Occipital lobe (tissue), 1 donor: ENCODE measurements at regions not wholly inside any gene's neighbourhood (a gene's known extent, or its start where the extent isn't known, plus 50 kb on each side); places are given as distances from the start of the nearest gene placed in this dataset.
"Not testable (repeated sequence)": the region's sequence is repeated elsewhere in the genome, so short reads cannot be mapped to it uniquely, and the experiment has no call there.

Experiments
- DNase-seq: peaks from one replicate; lab custom pipeline; 2025; lab: John Stamatoyannopoulos, UW

- DNase-seq = no peak
Observed at GRCh38 chr3:152581951-152582350, 253.0 kb upstream of the P2RY1 start.

GRCh38 chr3:152583963-152584362 is 251.0 kb upstream of the P2RY1 start:
- DNase-seq = no peak

DNA sequence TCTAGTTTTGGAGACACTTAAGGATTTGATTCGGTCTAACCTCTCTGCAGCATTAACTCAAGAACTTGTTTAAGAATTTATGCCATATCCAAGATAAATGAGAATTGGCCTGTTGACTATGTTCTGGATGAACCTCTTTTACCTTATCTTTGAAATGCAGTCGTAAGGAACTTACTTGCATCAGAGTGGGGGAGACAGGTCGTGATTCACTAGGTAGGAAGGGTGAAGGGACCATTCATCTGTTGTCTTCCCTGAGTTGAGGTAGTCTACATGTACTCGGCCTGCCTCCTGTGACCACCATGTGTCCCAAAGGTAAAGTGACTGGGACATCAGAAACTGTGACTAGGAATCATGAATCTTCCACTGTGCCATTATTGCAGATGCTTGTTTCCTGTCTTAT is 248.0 kb upstream of the P2RY1 start:
- DNase-seq = no peak

DNA sequence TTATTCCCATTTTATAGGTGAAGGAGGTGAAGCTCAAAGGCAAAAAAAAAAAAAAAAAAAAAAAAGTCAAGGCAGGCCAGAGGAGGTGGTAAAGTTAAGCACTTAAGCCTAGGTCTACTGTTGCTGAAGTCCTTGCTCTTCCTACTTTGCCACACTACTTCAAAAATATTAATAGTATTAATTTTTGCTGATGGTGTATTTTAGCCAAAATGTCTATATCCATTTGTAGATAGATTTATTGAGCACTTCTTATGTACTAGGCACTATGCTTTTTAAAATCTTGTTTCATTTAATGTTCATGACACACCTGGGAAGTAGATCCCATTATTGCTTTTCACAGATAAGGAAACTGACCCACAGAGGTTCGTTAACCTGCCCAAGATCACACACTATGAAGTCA is 247.1 kb upstream of the P2RY1 start:
- no peak for DNase-seq

- DNase-seq = no peak
Observed at GRCh38 chr3:152589644-152590043, 245.3 kb upstream of the P2RY1 start.

- no peak for DNase-seq
Observed at GRCh38 chr3:152591515-152591914, 243.4 kb upstream of the P2RY1 start.

- DNase-seq = no peak
Observed at GRCh38 chr3:152593242-152593641, 241.7 kb upstream of the P2RY1 start.

GRCh38 chr3:152595975-152596821 is 238.7 kb upstream of the P2RY1 start:
- DNase-seq = no peak

- DNase-seq = not testable (repeated sequence)
Observed at GRCh38 chr3:152596832-152597231, 238.1 kb upstream of the P2RY1 start.

GRCh38 chr3:152606146-152606545 is 228.8 kb upstream of the P2RY1 start:
- DNase-seq = no peak

GRCh38 chr3:152607179-152607578 is 227.8 kb upstream of the P2RY1 start:
- no peak for DNase-seq

DNA sequence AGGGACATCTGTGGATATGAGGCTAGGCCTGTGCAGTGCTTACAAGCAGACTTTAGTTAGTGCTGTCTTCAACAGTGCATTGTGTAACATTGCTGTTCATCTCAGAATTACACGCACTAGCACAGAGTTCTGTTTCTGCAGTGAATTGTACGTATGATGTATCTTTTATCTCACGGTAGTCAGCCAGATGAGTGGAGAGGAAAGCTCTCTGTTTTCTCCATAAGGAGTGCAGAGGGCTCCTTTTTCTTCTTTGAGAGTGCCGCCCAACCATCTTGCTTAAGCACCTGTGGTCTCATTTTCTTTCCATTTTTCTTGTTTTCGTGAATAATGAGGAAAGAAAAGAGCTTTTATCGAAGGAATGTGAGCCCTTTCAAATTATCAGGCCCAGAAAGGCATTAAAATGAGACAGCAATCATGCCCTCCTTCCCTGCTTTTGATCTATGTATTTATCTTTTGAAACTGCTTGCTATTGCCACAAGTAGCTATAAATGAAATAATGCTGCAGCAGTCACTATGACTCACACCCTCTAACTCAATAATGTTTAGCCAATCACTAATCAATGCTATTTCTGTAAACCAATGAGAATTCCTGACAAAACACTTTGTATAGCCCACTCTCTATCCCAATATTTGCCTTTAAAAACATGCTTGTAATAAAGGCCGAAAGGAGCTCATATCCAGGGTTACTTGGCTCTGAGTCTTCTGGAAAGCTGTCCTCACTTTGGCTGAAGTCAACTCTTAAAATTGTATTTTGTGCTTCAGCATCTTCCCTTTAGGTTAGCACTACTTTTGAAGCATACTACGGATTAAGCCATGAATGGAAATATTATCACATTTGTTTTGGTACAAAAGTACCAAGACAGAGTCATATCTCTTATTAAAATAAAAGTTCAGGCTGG is 226.0 kb upstream of the P2RY1 start:
- DNase-seq = no peak

- no peak for DNase-seq
Observed at GRCh38 chr3:152609891-152610290, 225.0 kb upstream of the P2RY1 start.

- DNase-seq = no peak
Observed at GRCh38 chr3:152610622-152611021, 224.3 kb upstream of the P2RY1 start.

- DNase-seq = no peak
Observed at GRCh38 chr3:152611905-152612304, 223.0 kb upstream of the P2RY1 start.

GRCh38 chr3:152613851-152614250 is 221.1 kb upstream of the P2RY1 start:
- DNase-seq = no peak

- DNase-seq = no peak
Observed at GRCh38 chr3:152615681-152616080, 219.2 kb upstream of the P2RY1 start.

- DNase-seq = no peak
Observed at GRCh38 chr3:152617609-152618008, 217.3 kb upstream of the P2RY1 start.

DNA sequence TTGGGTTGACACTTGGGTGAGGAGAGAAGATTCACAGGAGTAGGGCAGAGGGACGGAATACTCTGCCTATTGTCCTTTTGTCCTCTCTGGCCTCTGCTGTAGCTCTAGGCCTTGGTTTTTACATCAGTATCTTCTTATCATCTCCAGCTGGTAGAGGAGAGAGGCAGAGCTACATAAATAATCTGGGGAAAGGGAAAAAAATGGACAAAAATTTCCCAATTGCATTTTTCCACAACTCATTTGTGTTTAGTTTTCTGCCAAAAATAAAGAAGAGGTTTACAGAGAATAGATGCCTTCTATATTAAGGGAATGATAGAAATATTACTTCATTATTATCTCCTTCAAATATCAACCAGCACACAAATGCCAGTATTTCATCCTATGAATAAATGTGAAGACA is 216.4 kb upstream of the P2RY1 start:
- DNase-seq = no peak

GRCh38 chr3:152619691-152620090 is 215.2 kb upstream of the P2RY1 start:
- DNase-seq = no peak

- peak; percentile 17 for DNase-seq
Observed at GRCh38 chr3:152620395-152620794, 214.5 kb upstream of the P2RY1 start.

GRCh38 chr3:152621006-152621868 is 213.7 kb upstream of the P2RY1 start:
- DNase-seq = no peak
